Upper lobe of left lung (tissue), 4 donors: ENCODE measurements at regions not wholly inside any gene's neighbourhood (a gene's known extent, or its start where the extent isn't known, plus 50 kb on each side); places are given as distances from the start of the nearest gene placed in this dataset.

Experiments
- CTCF ChIP-seq, 6 experiments: fragments of 450-650 bp in 4 of 6; fragments of 200-600 bp in 2 of 6; sonication (generic) in 2 of 6; IDR thresholded peaks; one replicate each; pipeline ENCODE4 v1.5.1; 2016 to 2019; ENCODE audit warnings: antibody characterized with exemption in 6 of 6
- EP300 ChIP-seq, 4 donors: sonication (generic); formaldehyde crosslinking; IDR thresholded peaks; one replicate each; pipeline ENCODE4 v1.5.1; 2017; ENCODE audit warnings: antibody characterized with exemption in 4 of 4, control low read depth in 2 of 4
- POLR2A ChIP-seq, 4 donors: fragments of 450-650 bp; IDR thresholded peaks; one replicate each; pipeline ENCODE4 v1.5.1; 2016 to 2017; ENCODE audit warnings: antibody characterized with exemption in 4 of 4, mild to moderate bottlenecking in 2 of 4
- POLR2AphosphoS5 ChIP-seq, 2 donors: sonication (generic); formaldehyde crosslinking; IDR thresholded peaks; one replicate each; pipeline ENCODE4 v1.5.1; 2017; ENCODE audit warnings: antibody characterized with exemption in 2 of 2

- no peak for TF ChIP-seq CTCF (IDR thresholded peaks at IDR 0.05)
- no peak for TF ChIP-seq POLR2AphosphoS5 (IDR thresholded peaks at IDR 0.05)
- no peak for TF ChIP-seq POLR2A (IDR thresholded peaks at IDR 0.05)
- TF ChIP-seq EP300 (IDR thresholded peaks at IDR 0.05), result no peak
Observed at GRCh38 chr6:17193106-17193775, 87.9 kb upstream of the RBM24 start.
